GM12878 (cell line): ENCODE measurements at regions not wholly inside any gene's neighbourhood (a gene's known extent, or its start where the extent isn't known, plus 50 kb on each side); places are given as distances from the start of the nearest gene placed in this dataset.

ENCODE experiments used
- ATAC-seq: fragments of 200-7000 bp; cut with Tn5 transposase; 3 replicates; pipeline ENCODE4 v1.9.1; 2020; ENCODE audit warnings: mild to moderate bottlenecking, moderate library complexity
- BruUV-seq: library from RNA; stranded (reverse); fragments of 400-500 nt; replicated peaks from 2 replicates; lab custom pipeline; 2021; lab: Mats Ljungman, UMichigan
- CTCF ChIA-PET: fragments of 300-600 bp; sonication (Branson Sonifier 250); formaldehyde crosslinking; extraction: SDS; loops from one replicate; lab custom pipeline; 2021; ENCODE audit warnings: inconsistent platforms; lab: Yijun Ruan, JAX
- POLR2A ChIA-PET: fragments of 350-600 bp; formaldehyde crosslinking; extraction: SDS; loops from one replicate; lab custom pipeline; 2021; ENCODE audit warnings: inconsistent platforms; lab: Charles Lee
- RAD21 ChIA-PET: fragments of 300-600 bp; sonication (Branson Sonifier 250); formaldehyde crosslinking; loops from one replicate; lab custom pipeline; 2023; ENCODE audit warnings: antibody characterized with exemption; ENCODE audit not compliant: unreplicated experiment; lab: Charles Lee
- SMC1A ChIA-PET: fragments of 300-600 bp; sonication (Branson Sonifier 250); formaldehyde crosslinking; loops from one replicate; lab custom pipeline; 2023; ENCODE audit not compliant: unreplicated experiment, uncharacterized antibody; lab: Charles Lee
- DNase-seq: peaks from one replicate; pipeline ENCODE4 v3.0.0-alpha.2; 2011; ENCODE audit warnings: low read depth, low spot score
- FAIRE-seq: peaks from 3 replicates; lab custom pipeline; 2011; peaks lifted over from hg19 to GRCh38; lab: Jason Lieb, UNC
- H2AFZ ChIP-seq: 2 replicates; pipeline ENCODE4 v1.6.0; 2011; ENCODE audit warnings: low read depth, low read length, control low read depth; ENCODE audit not compliant: control insufficient read depth
- H3K27ac ChIP-seq: 2 replicates; pipeline ENCODE4 v1.5.1; 2011; ENCODE audit warnings: control low read depth; ENCODE audit not compliant: control insufficient read depth, insufficient read depth
- H3K27me3 ChIP-seq, 2 experiments: replicated peaks in 1 of 2; 2 replicates each; pipeline versions ENCODE4 v1.6.0 to v1.6.1; 2011; ENCODE audit warnings: low read length in 1 of 2; ENCODE audit not compliant: control insufficient read depth in 2 of 2, insufficient read depth in 2 of 2
- H3K36me3 ChIP-seq, 2 experiments: 2 replicates each; pipeline ENCODE4 v1.5.1; 2011; ENCODE audit warnings: low read length in 1 of 2; ENCODE audit not compliant: control insufficient read depth in 2 of 2, insufficient read depth in 2 of 2
- H3K4me1 ChIP-seq: 2 replicates; pipeline ENCODE4 v1.6.1; 2011; ENCODE audit warnings: mild to moderate bottlenecking, low read length, moderate library complexity, mixed read lengths; ENCODE audit not compliant: control insufficient read depth, insufficient read depth
- H3K4me2 ChIP-seq: 2 replicates; pipeline ENCODE4 v1.6.0; 2011; ENCODE audit warnings: control low read depth; ENCODE audit not compliant: control insufficient read depth, insufficient read depth
- H3K4me3 ChIP-seq: fragments of 200-600 bp; sonication (generic); 2 replicates; pipeline ENCODE4 v1.5.1; 2016
- H3K79me2 ChIP-seq: 2 replicates; pipeline ENCODE4 v1.6.0; 2011; ENCODE audit warnings: low read length; ENCODE audit not compliant: control insufficient read depth, insufficient read depth
- H3K9ac ChIP-seq: 2 replicates; pipeline ENCODE4 v1.8.0; 2011; ENCODE audit warnings: low read length, control low read depth, mixed read lengths; ENCODE audit not compliant: control insufficient read depth, insufficient read depth
- H3K9me3 ChIP-seq: replicated peaks from 3 replicates; pipeline ENCODE4 v1.5.1; 2011; ENCODE audit warnings: mild to moderate bottlenecking, low read length; ENCODE audit not compliant: control insufficient read depth, insufficient read depth
- H4K20me1 ChIP-seq: 2 replicates; pipeline ENCODE4 v1.6.0; 2011; ENCODE audit not compliant: control insufficient read depth, insufficient read depth
- CHD4 ChIP-seq: fragments of 200-600 bp; sonication (generic); IDR thresholded peaks from 2 replicates; pipeline ENCODE4 v1.6.1; 2016; ENCODE audit warnings: mild to moderate bottlenecking
- EED ChIP-seq: sonication (generic); IDR thresholded peaks from 2 replicates; pipeline ENCODE4 v1.6.1; 2016; ENCODE audit warnings: antibody characterized with exemption, low read depth
- ESRRA ChIP-seq: IDR thresholded peaks from 2 replicates; pipeline ENCODE4 v1.6.1; 2012; ENCODE audit warnings: mild to moderate bottlenecking, low read length, improper control_type of control experiment
- NR2C2 ChIP-seq: IDR thresholded peaks from 2 replicates; pipeline ENCODE4 v1.6.1; 2011; ENCODE audit warnings: borderline replicate concordance, low read depth; ENCODE audit not compliant: control insufficient read depth, insufficient read length
- PAX5 ChIP-seq: IDR thresholded peaks from 2 replicates; pipeline ENCODE4 v1.6.1; 2011; ENCODE audit warnings: low read depth, low read length, borderline replicate concordance
- SIN3A ChIP-seq: IDR thresholded peaks from 2 replicates; pipeline ENCODE4 v1.6.1; 2012; ENCODE audit warnings: low read depth, low read length, improper control_type of control experiment
- SMAD5 ChIP-seq: IDR thresholded peaks from 2 replicates; pipeline ENCODE4 v1.6.1; 2016; ENCODE audit warnings: antibody characterized with exemption, low read depth
- SREBF2 ChIP-seq: IDR thresholded peaks from 2 replicates; pipeline ENCODE4 v1.6.1; 2012; ENCODE audit warnings: mild to moderate bottlenecking, low read length
- STAT1 ChIP-seq: fragments of 450-650 bp; conservative IDR thresholded peaks from 2 replicates; pipeline ENCODE4 v1.6.1; 2014; ENCODE audit warnings: antibody characterized with exemption, mild to moderate bottlenecking
- SUPT20H ChIP-seq: IDR thresholded peaks from 2 replicates; pipeline ENCODE4 v1.6.1; 2011; ENCODE audit warnings: low read depth, mild to moderate bottlenecking, low read length, moderate library complexity, borderline replicate concordance; ENCODE audit not compliant: control insufficient read depth
- ZNF24 ChIP-seq: fragments of 450-650 bp; IDR thresholded peaks from 2 replicates; pipeline ENCODE4 v1.6.1; 2017; ENCODE audit warnings: antibody characterized with exemption, mild to moderate bottlenecking
- WGBS: methylation state at CpG from one replicate; pipeline ENCODE4 v1.1.6; 2016; ENCODE audit warnings: low lambda C conversion rate; ENCODE audit not compliant: insufficient replicate concordance, insufficient coverage; ENCODE audit errors: missing lambda C conversion rate; 5-methylcytosine and 5-hydroxymethylcytosine counted together
- in situ Hi-C: fragments of 300-500 bp; cut with MboI; formaldehyde crosslinking; loops from 9 replicates; pipeline ENCODE4 v1.14.3; 2018; ENCODE audit warnings: mixed read lengths
- intact Hi-C: fragments of 100-400 bp; cut with micrococcal nuclease; formaldehyde crosslinking; loops from one replicate; pipeline ENCODE4 v1.14.2; 2022; ENCODE audit not compliant: unreplicated experiment
- TF ChIP-seq, protein P1 (sequence below): fragments of 450-650 bp; conservative IDR thresholded peaks from 2 replicates; pipeline ENCODE4 v1.6.1; 2017; ENCODE audit warnings: mild to moderate bottlenecking, moderate library complexity
- TF ChIP-seq, protein P2 (sequence below): fragments of 450-650 bp; IDR thresholded peaks from 2 replicates; pipeline ENCODE4 v1.6.1; 2018; ENCODE audit warnings: mild to moderate bottlenecking, low read depth, moderate library complexity; ENCODE audit not compliant: partially characterized antibody
- TF ChIP-seq, protein P3 (sequence below): fragments of 450-650 bp; formaldehyde crosslinking; IDR thresholded peaks from 2 replicates; pipeline ENCODE4 v1.5.0; 2022; ENCODE audit warnings: mild to moderate bottlenecking, missing genetic modification characterization

DNA sequence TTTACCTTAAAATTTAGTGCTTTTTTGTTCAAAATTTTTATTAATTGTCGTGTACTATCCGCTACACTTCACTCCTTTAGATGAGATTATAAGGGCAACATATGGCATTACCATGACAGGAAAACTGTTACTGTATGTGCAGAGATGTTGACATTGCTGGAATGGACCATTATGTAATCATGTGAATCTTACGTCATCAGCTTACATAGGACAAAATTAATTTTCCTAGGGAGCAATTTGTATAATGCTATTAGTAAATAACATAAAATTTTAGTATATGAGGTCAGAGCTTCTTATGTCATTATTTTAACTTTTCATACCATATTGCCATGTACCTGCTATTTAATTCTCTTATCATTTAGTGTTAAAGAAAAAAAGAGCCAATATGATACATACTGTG lies 110.4 kb upstream of the KLHL1 start:
- Histone ChIP-seq H2AFZ (no peak overlapping the region), H3K27me3 (no peaks in the 10 kb centered on the region), H3K4me1 (no peaks in the 10 kb centered on the region), H3K4me2 (no peak overlapping the region), H3K9ac (no peak overlapping the region), H3K9me3 (no peaks in the 10 kb centered on the region), H3K4me3 (no peak overlapping the region), H3K79me2 (no peaks in the 10 kb centered on the region), H3K27ac (no peak overlapping the region), H4K20me1 (no peaks in the 10 kb centered on the region), H3K36me3 (no peaks in the 10 kb centered on the region)
- no TSS peak for BruUV-seq
- SMC1A ChIA-PET: no interaction called here
- FAIRE-seq (no peak), ATAC-seq (no peak), DNase-seq (no peak)
- POLR2A ChIA-PET: no interaction called here
- WGBS: 31% methylated on average over 3 of the region's 3 CpGs
- no peak for TF ChIP-seq ESRRA
- no peak for TF ChIP-seq ZNF24
- no peak for TF ChIP-seq SREBF2
- TF ChIP-seq, protein P1, sequence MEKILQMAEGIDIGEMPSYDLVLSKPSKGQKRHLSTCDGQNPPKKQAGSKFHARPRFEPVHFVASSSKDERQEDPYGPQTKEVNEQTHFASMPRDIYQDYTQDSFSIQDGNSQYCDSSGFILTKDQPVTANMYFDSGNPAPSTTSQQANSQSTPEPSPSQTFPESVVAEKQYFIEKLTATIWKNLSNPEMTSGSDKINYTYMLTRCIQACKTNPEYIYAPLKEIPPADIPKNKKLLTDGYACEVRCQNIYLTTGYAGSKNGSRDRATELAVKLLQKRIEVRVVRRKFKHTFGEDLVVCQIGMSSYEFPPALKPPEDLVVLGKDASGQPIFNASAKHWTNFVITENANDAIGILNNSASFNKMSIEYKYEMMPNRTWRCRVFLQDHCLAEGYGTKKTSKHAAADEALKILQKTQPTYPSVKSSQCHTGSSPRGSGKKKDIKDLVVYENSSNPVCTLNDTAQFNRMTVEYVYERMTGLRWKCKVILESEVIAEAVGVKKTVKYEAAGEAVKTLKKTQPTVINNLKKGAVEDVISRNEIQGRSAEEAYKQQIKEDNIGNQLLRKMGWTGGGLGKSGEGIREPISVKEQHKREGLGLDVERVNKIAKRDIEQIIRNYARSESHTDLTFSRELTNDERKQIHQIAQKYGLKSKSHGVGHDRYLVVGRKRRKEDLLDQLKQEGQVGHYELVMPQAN: no peak
- no peak for TF ChIP-seq SIN3A
- TF ChIP-seq PAX5: no peak
- TF ChIP-seq, protein P2, sequence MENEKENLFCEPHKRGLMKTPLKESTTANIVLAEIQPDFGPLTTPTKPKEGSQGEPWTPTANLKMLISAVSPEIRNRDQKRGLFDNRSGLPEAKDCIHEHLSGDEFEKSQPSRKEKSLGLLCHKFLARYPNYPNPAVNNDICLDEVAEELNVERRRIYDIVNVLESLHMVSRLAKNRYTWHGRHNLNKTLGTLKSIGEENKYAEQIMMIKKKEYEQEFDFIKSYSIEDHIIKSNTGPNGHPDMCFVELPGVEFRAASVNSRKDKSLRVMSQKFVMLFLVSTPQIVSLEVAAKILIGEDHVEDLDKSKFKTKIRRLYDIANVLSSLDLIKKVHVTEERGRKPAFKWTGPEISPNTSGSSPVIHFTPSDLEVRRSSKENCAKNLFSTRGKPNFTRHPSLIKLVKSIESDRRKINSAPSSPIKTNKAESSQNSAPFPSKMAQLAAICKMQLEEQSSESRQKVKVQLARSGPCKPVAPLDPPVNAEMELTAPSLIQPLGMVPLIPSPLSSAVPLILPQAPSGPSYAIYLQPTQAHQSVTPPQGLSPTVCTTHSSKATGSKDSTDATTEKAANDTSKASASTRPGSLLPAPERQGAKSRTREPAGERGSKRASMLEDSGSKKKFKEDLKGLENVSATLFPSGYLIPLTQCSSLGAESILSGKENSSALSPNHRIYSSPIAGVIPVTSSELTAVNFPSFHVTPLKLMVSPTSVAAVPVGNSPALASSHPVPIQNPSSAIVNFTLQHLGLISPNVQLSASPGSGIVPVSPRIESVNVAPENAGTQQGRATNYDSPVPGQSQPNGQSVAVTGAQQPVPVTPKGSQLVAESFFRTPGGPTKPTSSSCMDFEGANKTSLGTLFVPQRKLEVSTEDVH: no peak
- no peak for TF ChIP-seq EED
- TF ChIP-seq STAT1: no peak
- TF ChIP-seq SUPT20H: no peak
- no peak for TF ChIP-seq NR2C2
- no peak for TF ChIP-seq SMAD5
- TF ChIP-seq CHD4: no peak
- TF ChIP-seq, protein P3, sequence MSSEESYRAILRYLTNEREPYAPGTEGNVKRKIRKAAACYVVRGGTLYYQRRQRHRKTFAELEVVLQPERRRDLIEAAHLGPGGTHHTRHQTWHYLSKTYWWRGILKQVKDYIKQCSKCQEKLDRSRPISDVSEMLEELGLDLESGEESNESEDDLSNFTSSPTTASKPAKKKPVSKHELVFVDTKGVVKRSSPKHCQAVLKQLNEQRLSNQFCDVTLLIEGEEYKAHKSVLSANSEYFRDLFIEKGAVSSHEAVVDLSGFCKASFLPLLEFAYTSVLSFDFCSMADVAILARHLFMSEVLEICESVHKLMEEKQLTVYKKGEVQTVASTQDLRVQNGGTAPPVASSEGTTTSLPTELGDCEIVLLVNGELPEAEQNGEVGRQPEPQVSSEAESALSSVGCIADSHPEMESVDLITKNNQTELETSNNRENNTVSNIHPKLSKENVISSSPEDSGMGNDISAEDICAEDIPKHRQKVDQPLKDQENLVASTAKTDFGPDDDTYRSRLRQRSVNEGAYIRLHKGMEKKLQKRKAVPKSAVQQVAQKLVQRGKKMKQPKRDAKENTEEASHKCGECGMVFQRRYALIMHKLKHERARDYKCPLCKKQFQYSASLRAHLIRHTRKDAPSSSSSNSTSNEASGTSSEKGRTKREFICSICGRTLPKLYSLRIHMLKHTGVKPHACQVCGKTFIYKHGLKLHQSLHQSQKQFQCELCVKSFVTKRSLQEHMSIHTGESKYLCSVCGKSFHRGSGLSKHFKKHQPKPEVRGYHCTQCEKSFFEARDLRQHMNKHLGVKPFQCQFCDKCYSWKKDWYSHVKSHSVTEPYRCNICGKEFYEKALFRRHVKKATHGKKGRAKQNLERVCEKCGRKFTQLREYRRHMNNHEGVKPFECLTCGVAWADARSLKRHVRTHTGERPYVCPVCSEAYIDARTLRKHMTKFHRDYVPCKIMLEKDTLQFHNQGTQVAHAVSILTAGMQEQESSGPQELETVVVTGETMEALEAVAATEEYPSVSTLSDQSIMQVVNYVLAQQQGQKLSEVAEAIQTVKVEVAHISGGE: no peak
- RAD21 ChIA-PET: no interaction called here
- in situ Hi-C loops (no loop called here), intact Hi-C loops (no loop called here)
- CTCF ChIA-PET: no interaction called here
